HG03571 (cell line): ENCODE measurements at regions not wholly inside any gene's neighbourhood (a gene's known extent, or its start where the extent isn't known, plus 50 kb on each side); places are given as distances from the start of the nearest gene placed in this dataset.

ENCODE experiments used
- ATAC-seq: cut with Tn5 transposase; IDR thresholded peaks from one replicate; pipeline ENCODE4 v1.9.1; 2021; ENCODE audit not compliant: unreplicated experiment

- ATAC-seq: no peak
Observed at GRCh38 chr16:85463672-85464382, 149.3 kb upstream of the GSE1 start.

GRCh38 chr16:85464383-85465305 is 148.5 kb upstream of the GSE1 start:
- ATAC-seq: no peak

GRCh38 chr16:85465328-85466303 is 147.5 kb upstream of the GSE1 start:
- ATAC-seq: no peak

- ATAC-seq: no peak
Observed at GRCh38 chr16:85466304-85466700, 146.8 kb upstream of the GSE1 start.

- no peak for ATAC-seq
Observed at GRCh38 chr16:85466989-85467388, 146.1 kb upstream of the GSE1 start.

- ATAC-seq: no peak
Observed at GRCh38 chr16:85469929-85470590, 143.1 kb upstream of the GSE1 start.

GRCh38 chr16:85470873-85471272 is 142.2 kb upstream of the GSE1 start:
- ATAC-seq: no peak

- ATAC-seq: no peak
Observed at GRCh38 chr16:85471469-85472431, 141.4 kb upstream of the GSE1 start.

- no peak for ATAC-seq
Observed at GRCh38 chr16:85472514-85472913, 140.6 kb upstream of the GSE1 start.

GRCh38 chr16:85473323-85473722 is 139.8 kb upstream of the GSE1 start:
- no peak for ATAC-seq

- ATAC-seq: no peak
Observed at GRCh38 chr16:85473909-85474620, 139.1 kb upstream of the GSE1 start.

- no peak for ATAC-seq
Observed at GRCh38 chr16:85474621-85475217, 138.4 kb upstream of the GSE1 start.

GRCh38 chr16:85475233-85475632 is 137.9 kb upstream of the GSE1 start:
- no peak for ATAC-seq

GRCh38 chr16:85475691-85476300 is 137.3 kb upstream of the GSE1 start:
- ATAC-seq: no peak

- no peak for ATAC-seq
Observed at GRCh38 chr16:85476389-85476788, 136.7 kb upstream of the GSE1 start.

GRCh38 chr16:85477801-85478363 is 135.2 kb upstream of the GSE1 start:
- ATAC-seq: no peak

GRCh38 chr16:85479972-85480726 is 133.0 kb upstream of the GSE1 start:
- ATAC-seq: no peak
